ENCODE measurements at regions not wholly inside any gene's neighbourhood (a gene's known extent, or its start where the extent isn't known, plus 50 kb on each side); places are given as distances from the start of the nearest gene placed in this dataset.

GRCh38 chr9:90987566-90987965 lies 185.9 kb downstream of the SYK start:
- TF ChIP-seq, protein P1, sequence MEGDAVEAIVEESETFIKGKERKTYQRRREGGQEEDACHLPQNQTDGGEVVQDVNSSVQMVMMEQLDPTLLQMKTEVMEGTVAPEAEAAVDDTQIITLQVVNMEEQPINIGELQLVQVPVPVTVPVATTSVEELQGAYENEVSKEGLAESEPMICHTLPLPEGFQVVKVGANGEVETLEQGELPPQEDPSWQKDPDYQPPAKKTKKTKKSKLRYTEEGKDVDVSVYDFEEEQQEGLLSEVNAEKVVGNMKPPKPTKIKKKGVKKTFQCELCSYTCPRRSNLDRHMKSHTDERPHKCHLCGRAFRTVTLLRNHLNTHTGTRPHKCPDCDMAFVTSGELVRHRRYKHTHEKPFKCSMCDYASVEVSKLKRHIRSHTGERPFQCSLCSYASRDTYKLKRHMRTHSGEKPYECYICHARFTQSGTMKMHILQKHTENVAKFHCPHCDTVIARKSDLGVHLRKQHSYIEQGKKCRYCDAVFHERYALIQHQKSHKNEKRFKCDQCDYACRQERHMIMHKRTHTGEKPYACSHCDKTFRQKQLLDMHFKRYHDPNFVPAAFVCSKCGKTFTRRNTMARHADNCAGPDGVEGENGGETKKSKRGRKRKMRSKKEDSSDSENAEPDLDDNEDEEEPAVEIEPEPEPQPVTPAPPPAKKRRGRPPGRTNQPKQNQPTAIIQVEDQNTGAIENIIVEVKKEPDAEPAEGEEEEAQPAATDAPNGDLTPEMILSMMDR (IDR thresholded peaks at IDR 0.05; ENCODE audit: insufficient read depth, low read depth, low read length), result no peak
- no peak for TF ChIP-seq EZH2 (IDR thresholded peaks at IDR 0.05; ENCODE audit: insufficient read depth, low read length)

All from astrocyte (in vitro differentiated cells and primary cell).